22Rv1 (cell line): ENCODE measurements at regions not wholly inside any gene's neighbourhood (a gene's known extent, or its start where the extent isn't known, plus 50 kb on each side); places are given as distances from the start of the nearest gene placed in this dataset.

ENCODE experiments used
- H3K27ac ChIP-seq: fragments of 450-650 bp; 2 replicates; pipeline ENCODE4 v1.5.1; 2017
- CTCF ChIP-seq: fragments of 450-650 bp; IDR thresholded peaks from 2 replicates; pipeline ENCODE4 v1.5.1; 2017; ENCODE audit warnings: mild to moderate bottlenecking
- ZFX ChIP-seq: fragments of 450-650 bp; IDR thresholded peaks from 2 replicates; pipeline ENCODE4 v1.6.1; 2017; ENCODE audit warnings: antibody characterized with exemption, borderline replicate concordance

- H3K27ac ChIP-seq: no peak overlapping the region
- TF ChIP-seq ZFX: no peak
- no peak for TF ChIP-seq CTCF
Measured at GRCh38 chr3:117886147-117886546, 1148.5 kb downstream of the IGSF11 start.

- no peak overlapping the region for H3K27ac ChIP-seq
- TF ChIP-seq ZFX: no peak
Measured at GRCh38 chr3:117887031-117887430, 1147.6 kb downstream of the IGSF11 start.

- TF ChIP-seq CTCF (no peak), ZFX (no peak)
Measured at GRCh38 chr3:117887901-117888300, 1146.7 kb downstream of the IGSF11 start.

GRCh38 chr3:117892431-117892841, 1142.2 kb downstream of the IGSF11 start:
- no peak overlapping the region for H3K27ac ChIP-seq
- no peak for TF ChIP-seq ZFX
- no peak for TF ChIP-seq CTCF

More at GRCh38 chr3:117887901-117888300, 1146.7 kb downstream of the IGSF11 start:
- no peak overlapping the region for H3K27ac ChIP-seq

- no peak for TF ChIP-seq ZFX
- no peak for TF ChIP-seq CTCF
- H3K27ac ChIP-seq: no peak overlapping the region
Measured at GRCh38 chr3:117893001-117893400, 1141.6 kb downstream of the IGSF11 start.

GRCh38 chr3:117893638-117894037, 1141.0 kb downstream of the IGSF11 start:
- no peak overlapping the region for H3K27ac ChIP-seq
- no peak for TF ChIP-seq CTCF
- TF ChIP-seq ZFX: no peak

GRCh38 chr3:117898722-117899522, 1135.7 kb downstream of the IGSF11 start:
- peak; percentile 78 for TF ChIP-seq CTCF
- no peak for TF ChIP-seq ZFX

More at GRCh38 chr3:117898722-117899522, 1135.7 kb downstream of the IGSF11 start:
- no peak overlapping the region for H3K27ac ChIP-seq
